Ovary (tissue), 7 donors: ENCODE measurements at regions not wholly inside any gene's neighbourhood (a gene's known extent, or its start where the extent isn't known, plus 50 kb on each side); places are given as distances from the start of the nearest gene placed in this dataset.

Experiments
- DNase-seq, 5 donors: peaks; one replicate each; pipeline ENCODE4 v3.0.0-alpha.2; 2019 to 2020
- H3K27ac ChIP-seq, 2 donors: fragments of 200-600 bp; one replicate each; pipeline versions ENCODE4 v1.5.1 to v1.8.0; 2019 to 2022
- H3K27me3 ChIP-seq: fragments of 200-600 bp; one replicate; pipeline ENCODE4 v1.8.0; 2022
- H3K36me3 ChIP-seq: fragments of 200-600 bp; sonication (generic); one replicate; pipeline ENCODE4 v1.5.1; 2019
- H3K4me1 ChIP-seq: one replicate; pipeline ENCODE4 v1.8.1; 2013; ENCODE audit warnings: mild to moderate bottlenecking, moderate library complexity; ENCODE audit not compliant: insufficient read depth
- H3K4me3 ChIP-seq: fragments of 200-600 bp; sonication (generic); one replicate; pipeline ENCODE4 v1.5.1; 2017
- H3K9me3 ChIP-seq, 2 donors: fragments of 200-600 bp in 1 of 2; sonication (generic) in 1 of 2; one replicate each; pipeline versions ENCODE4 v1.5.1 to v1.8.1; 2013 to 2019; ENCODE audit warnings: mild to moderate bottlenecking in 1 of 2, moderate library complexity in 1 of 2
- CTCF ChIP-seq, 3 donors: fragments of 450-650 bp in 2 of 3; fragments of 200-600 bp in 1 of 3; IDR thresholded peaks; one replicate each; pipeline versions ENCODE4 v1.5.1 to v1.8.0; 2016 to 2022; ENCODE audit warnings: antibody characterized with exemption in 3 of 3, mild to moderate bottlenecking in 1 of 3
- EP300 ChIP-seq: sonication (generic); formaldehyde crosslinking; IDR thresholded peaks from one replicate; pipeline ENCODE4 v1.6.1; 2017; ENCODE audit warnings: antibody characterized with exemption
- POLR2A ChIP-seq: fragments of 450-650 bp; IDR thresholded peaks from one replicate; pipeline ENCODE4 v1.6.1; 2017; ENCODE audit warnings: antibody characterized with exemption, mild to moderate bottlenecking, moderate library complexity
- WGBS, 3 donors: extraction: QIAGEN DNeasy Blood & Tissue Kit in 1 of 3; methylation state at CpG; one replicate each; pipeline versions ENCODE4 v1.1.5 to v1.1.7; 2013 to 2017; 5-methylcytosine and 5-hydroxymethylcytosine counted together
- intact Hi-C, 4 donors: fragments of 100-400 bp; cut with DNase I; formaldehyde crosslinking; loops; one replicate each; pipeline versions ENCODE4 v1.11.0 to v1.15.1; 2022 to 2023
- donor health status: DM: no; HTN: no; CAD: no; lungs with moderate emphysema.
- donor health status: DM: no; HTN: no; CAD: no.
- donor health status: Bipolar disorder and iron deficiency.
- donor health status: DM: no; HTN: no; CAD: no.
- donor health status: DM: yes; HTN: yes; CAD: no.

- Histone ChIP-seq H3K36me3 (no peaks in the 10 kb centered on the region), H3K27ac (no peak overlapping the region), H3K4me3 (no peak overlapping the region), H3K27me3 (no peaks in the 10 kb centered on the region), H3K4me1 (no peaks in the 10 kb centered on the region), H3K9me3 (no peaks in the 10 kb centered on the region)
- no peak for TF ChIP-seq POLR2A
- TF ChIP-seq EP300, result no peak
- TF ChIP-seq CTCF (IDR thresholded peaks at IDR 0.05), result no peak
- intact Hi-C loops, result no loop called here
- DNase-seq, result no peak
These were observed 107.7 kb downstream of the NIBAN1 start for GRCh38 chr1:184866586-184866985.

GRCh38 chr1:184865831-184866230 lies 108.5 kb downstream of the NIBAN1 start:
- WGBS, 3 donors, result 32 to 48% (median 42%) methylated on average over 1 of the region's 1 CpG
- intact Hi-C loops, result no loop called here
- TF ChIP-seq POLR2A (no peak), CTCF (IDR thresholded peaks at IDR 0.05) (no peak), EP300 (no peak)

GRCh38 chr1:184861755-184862336 lies 107.2 kb upstream of the EDEM3 start:
- Histone ChIP-seq H3K36me3 (no peaks in the 10 kb centered on the region), H3K4me3 (no peak overlapping the region), H3K4me1 (no peaks in the 10 kb centered on the region), H3K27me3 (no peaks in the 10 kb centered on the region), H3K27ac (no peak overlapping the region), H3K9me3 (no peaks in the 10 kb centered on the region)
- TF ChIP-seq POLR2A (no peak), EP300 (no peak), CTCF (IDR thresholded peaks at IDR 0.05) (no peak)
- intact Hi-C loops, result no loop called here
- 76 to 82% (median 77%) methylated on average over 6 of the region's 6 CpGs for WGBS, 3 donors
- no peak for DNase-seq

More at GRCh38 chr1:184865831-184866230, 108.5 kb downstream of the NIBAN1 start:
- no peaks in the 10 kb centered on the region for H3K27me3 ChIP-seq
- no peak for DNase-seq
- H3K9me3 ChIP-seq, result no peaks in the 10 kb centered on the region
- no peak overlapping the region for H3K4me3 ChIP-seq
- H3K27ac ChIP-seq, result no peak overlapping the region
- H3K36me3 ChIP-seq, result no peaks in the 10 kb centered on the region
- no peaks in the 10 kb centered on the region for H3K4me1 ChIP-seq

GRCh38 chr1:184860985-184861754 lies 106.5 kb upstream of the EDEM3 start:
- Histone ChIP-seq H3K4me3 (no peak overlapping the region), H3K27me3 (no peaks in the 10 kb centered on the region), H3K27ac (no peak overlapping the region), H3K36me3 (no peaks in the 10 kb centered on the region), H3K4me1 (no peaks in the 10 kb centered on the region), H3K9me3 (no peaks in the 10 kb centered on the region)
- TF ChIP-seq CTCF (IDR thresholded peaks at IDR 0.05) (no peak), POLR2A (no peak), EP300 (no peak)
- no peak for DNase-seq
- 23 to 61% (median 43%) methylated on average over 2 of the region's 2 CpGs for WGBS, 3 donors
- intact Hi-C loops, result no loop called here
